Activated naive CD4-positive, alpha-beta T cell treated with Interleukin-2 at 50 U/mL for 16 hours (primary cell): ENCODE measurements at regions not wholly inside any gene's neighbourhood (a gene's known extent, or its start where the extent isn't known, plus 50 kb on each side); places are given as distances from the start of the nearest gene placed in this dataset.
"Not testable (repeated sequence)": the region's sequence is repeated elsewhere in the genome, so short reads cannot be mapped to it uniquely, and the experiment has no call there.

Experiments used
- DNase-seq: peaks from one replicate; pipeline ENCODE4 v3.0.0-alpha.2; 2020

DNA sequence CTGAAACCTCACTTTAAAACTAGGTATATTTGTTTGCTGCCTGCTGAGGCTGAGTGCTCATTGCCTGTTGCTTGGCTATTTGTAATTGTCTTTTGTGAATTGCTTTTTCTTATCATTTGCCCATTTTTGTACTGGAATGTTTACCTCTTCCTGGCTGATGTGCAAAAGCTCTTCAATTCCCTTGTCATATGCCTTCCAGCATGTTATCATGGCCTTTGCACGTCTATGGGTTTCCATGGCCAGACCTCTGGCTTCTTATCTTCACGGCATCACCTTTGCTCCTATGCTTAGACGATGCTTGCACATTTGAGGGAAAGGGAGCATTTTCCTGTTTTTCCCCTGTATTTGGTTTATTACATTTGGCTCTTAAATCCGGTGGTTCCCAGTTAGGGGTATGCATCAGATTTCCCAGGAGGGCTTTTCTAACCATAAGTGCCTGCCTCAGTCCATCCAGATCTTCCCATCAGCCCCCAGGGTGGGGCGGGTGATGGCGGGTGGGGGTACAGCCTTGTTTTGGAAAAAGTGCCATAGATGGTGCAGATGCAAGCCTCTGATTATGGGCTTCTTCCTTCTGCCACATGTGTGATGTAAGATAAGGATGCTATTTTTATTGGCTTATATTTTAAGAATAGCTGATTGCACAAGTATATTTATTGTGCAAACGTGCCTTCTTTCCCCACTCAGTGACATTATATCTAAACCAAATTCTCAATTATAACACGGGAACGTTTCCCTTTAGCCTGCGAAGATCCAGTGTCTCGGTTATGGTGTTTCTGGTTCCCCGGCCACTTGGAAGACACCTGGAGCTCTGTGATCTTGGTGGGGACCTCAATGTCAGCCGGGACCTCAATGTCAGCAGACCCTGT lies 70.6 kb upstream of the SEPTIN5 start:
- no peak for DNase-seq

DNA sequence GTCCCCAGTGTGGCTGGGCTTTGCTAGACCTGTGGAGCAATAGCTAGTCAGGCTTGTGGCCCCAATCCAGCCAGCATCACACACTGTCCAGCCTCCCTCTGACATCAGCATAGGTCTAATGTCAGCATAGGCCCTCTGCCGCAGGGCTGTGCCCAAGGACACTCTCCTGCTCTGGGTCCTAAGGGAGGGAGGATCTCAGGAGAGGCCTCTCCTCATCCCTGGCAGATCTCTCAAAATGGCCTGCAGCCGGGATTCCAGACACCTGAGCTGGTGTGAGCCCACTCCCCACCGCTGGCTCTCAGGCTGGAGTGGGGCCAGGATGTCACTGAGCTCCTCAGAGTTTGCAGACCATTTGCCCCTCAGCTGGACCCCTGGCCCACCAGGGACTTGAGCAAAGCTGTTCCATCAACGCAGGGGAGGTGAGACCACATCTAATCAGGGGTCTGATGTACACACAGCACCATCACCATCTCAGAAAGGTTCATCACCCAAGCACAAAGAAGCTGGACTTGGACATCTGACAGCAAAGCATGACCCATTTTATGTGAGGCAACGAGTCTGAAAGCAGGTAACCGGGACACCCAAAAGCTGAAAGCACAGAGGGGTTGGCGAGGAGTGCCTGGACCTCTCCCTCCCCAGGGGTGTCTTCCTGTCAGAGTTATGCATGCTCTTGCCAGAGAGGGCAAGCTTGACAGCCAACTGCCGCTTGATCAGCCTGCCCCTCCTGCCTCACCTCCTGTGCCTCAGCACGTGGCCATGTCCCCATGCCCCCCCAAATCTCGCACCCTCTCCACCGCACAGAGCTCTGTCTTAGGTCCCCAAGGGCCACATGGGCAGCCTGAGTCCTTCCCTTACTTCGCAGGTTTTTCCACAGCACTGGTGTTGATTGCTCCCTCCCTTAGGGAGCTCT lies 69.7 kb upstream of the SEPTIN5 start:
- DNase-seq, result no peak

DNA sequence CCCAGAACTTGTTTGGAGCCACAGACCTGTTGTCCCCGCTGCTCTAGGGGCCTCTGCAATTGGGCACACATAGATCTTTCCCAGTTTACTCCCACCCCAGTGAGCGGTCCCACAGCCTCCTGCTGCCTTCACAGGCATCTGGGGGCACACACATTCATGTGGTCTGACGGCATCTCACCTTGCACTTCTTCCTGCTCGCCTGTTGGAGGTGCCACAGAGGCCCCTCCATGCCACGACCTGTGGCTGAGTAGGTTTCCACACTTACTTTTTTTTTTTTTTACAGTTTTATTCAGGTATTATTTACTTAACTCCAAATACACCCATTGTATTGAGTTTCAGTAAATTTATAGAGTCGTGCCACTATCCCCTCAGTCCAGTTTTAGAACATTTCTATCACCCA lies 68.9 kb upstream of the SEPTIN5 start:
- DNase-seq, result no peak

DNA sequence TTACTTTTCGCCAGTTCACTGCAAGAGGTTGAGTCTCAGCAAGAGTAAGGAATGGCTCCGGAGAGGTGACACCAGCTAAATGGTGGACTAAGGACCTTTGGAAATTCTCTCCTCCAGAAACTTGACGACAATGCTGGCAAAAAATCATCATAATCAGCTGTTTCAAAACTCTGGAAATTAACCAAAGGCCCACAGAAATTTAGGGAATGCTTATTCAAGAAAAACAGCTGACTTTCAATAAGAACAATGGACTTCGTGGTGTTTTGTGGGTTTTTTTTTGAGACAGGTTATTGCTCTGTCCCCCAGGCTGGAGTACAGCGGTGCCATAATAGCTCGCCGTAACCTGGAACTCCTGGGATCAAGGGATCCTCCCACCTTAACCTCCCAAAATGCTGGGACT lies 68.4 kb upstream of the SEPTIN5 start:
- DNase-seq, result no peak

DNA sequence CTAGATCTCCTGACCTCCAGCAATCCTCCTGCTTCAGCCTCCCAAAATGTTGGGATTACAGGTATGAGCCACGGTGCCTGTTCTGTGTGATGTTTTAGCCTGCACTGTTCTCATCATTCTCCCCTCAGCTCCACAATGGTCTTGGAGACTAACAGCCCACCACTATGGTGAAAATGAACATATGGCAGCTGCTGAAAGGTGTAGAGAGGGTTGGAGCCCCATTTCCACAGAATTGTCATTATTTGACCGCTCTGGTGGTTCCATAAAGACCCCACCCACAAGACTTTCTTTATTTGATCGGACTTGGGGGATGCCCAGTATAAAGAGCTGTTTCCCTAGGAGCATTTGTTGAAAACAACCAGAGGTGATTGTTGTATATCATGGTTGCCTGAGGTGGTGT lies 67.9 kb upstream of the SEPTIN5 start:
- no peak for DNase-seq

DNA sequence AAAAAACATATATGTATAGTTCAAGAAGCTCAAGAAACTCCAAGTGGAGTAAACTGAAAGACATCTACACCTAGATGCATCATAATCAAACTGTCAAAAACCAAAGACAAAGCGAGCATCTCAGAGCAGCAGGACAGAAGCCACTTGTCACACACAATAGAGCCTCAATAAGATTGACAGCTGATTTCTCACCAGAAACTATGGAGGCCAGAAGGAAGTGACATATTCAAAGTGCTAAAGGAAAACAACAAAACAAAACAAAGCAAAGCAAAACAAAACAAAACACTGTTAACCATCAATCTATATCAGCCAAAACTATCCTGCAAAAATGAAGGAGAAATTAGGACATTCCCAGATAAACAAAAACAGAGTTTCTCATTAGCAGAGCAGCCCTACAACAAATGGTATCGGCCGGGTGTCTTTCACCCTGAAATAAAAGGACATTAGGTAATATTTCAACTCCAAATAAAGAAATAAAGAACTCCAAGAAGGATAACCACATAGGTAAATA lies 65.8 kb upstream of the SEPTIN5 start:
- DNase-seq, result no peak

DNA sequence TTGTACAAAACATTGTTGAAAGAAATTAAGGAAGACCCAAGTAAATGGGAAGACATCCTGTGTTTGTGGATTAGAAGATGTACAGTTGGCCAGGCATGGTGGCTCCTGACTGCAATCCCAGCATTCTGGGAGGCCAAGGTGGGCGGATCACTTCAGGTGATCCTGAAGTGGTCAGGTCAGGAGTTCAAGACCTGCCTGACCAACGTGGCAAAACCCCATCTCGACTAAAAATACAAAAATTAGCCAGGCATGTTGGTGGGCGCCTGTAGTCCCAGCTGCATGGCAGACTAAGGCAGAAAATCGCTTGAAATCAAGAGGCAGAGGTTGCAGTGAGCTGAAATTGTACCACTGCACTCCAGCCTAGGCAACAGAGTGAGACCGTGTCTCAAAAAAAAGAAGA lies 62.0 kb upstream of the SEPTIN5 start:
- DNase-seq, result no peak

DNA sequence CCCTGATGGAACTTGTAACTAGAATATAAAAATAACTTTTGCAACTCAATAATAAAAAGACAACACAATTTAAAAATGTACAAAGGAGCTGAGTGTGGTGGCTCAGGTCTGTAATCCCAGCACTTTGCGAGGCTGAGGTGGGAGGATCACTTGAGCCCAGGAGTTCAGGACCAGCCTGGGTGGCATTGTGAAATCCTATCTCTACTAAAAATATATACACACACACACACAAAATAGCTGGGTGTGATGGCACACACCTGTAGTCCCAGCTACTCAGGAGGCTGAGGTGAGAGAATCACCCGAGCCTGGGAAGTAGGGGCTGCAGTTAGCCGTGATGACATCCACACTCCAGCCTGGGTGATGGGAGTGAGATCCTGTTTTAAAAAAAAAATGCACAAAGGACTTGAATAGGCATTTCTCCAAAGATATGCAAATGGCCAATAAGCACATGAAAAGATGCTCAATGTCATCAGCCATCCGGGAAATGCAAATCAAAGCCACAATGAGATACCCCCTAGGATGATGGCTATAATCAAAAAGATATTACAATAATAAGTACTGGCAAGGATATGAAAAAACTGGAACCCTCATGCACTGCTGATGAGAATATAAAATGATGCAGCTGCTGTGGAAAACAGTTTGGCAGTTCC lies 59.8 kb upstream of the SEPTIN5 start:
- DNase-seq, result no peak

DNA sequence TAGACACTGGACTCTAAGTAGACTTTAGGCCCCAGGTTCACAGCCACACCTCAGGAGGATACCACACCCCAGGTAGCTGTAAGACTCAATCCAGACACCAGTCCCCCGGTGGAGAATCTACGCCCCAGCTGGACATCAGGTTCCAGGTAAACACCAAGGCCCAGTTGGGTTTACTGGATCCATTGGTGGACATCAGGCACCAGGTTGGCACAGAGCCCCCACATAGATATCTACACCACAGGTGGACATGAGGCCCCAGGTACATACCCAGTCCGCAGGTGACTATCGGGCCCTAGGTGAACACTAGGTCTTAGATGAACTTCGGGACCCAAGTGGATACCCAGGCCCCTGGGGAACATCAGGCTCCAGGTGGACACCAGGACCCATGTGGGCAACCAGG lies 58.9 kb upstream of the SEPTIN5 start:
- DNase-seq, result no peak

DNA sequence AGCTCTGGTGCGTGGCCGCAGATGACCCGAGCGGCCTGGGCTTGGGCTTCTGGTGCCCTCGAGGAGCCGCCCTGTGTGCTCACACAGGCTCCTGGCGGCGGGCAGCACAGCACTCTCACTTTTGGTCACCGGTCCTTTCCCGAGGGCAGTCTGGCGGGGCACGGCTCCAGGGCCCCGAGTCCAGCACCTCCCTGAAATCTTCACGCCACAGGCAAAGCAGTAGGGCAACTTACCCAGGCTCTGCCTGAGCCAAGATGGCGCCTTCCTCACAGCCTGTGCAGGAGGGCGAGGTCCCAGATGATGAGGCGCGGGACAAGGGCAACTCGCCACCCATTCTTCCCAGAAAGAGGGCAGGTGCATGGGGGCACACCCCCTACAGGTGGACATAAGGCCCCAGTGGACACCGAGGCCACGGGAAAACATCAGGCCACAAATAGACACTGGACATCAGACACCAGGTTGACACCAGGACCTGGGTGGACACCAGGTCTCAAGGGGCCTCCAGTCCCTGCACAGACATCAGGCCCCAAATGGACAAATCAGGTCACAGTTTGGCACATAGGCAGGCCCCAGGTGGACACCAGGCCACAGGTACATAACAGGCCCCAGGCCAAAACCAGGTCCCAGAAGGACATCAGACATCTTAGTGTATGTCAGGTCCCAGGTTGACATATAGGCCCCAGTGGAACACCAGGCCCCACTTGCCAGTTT lies 57.6 kb upstream of the SEPTIN5 start:
- DNase-seq, result no peak

DNA sequence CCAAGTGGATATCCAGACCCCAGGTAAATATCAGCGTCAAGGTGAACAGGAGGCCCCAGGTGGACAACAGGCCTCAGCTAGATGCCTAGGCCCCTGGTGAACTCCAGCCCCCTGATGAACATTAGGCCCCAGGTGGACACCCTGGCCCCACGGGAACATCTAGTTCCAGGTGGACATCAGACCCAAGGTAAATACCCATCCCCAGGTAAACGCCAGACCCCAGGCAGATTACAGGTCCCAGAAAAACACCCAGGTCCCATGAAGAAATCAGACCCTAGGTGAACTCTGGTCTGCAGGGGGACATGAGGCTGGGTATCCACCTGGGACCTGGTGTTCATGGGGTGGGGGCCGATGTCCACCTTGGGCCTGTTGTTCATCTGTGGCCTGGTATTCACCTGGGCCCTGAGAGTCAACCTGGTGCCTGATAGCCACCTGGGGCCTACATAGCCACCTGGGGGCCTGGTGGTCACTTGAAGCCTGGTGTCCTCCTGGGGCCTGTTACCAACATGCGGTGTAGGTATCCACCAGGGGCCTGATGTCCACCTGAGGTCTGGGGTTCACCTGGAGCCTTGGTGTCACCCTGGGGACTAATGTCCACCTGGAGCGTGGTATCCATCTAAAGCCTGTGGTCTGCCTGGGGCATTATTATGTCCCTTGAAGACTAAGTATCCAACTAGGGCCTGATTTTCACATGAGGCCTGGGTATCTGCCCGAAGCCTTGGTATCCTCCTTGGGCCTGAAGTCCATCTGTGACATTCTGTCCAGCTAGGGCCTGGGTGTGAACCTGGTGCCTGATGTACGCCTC lies 56.8 kb upstream of the SEPTIN5 start:
- DNase-seq, result no peak

DNA sequence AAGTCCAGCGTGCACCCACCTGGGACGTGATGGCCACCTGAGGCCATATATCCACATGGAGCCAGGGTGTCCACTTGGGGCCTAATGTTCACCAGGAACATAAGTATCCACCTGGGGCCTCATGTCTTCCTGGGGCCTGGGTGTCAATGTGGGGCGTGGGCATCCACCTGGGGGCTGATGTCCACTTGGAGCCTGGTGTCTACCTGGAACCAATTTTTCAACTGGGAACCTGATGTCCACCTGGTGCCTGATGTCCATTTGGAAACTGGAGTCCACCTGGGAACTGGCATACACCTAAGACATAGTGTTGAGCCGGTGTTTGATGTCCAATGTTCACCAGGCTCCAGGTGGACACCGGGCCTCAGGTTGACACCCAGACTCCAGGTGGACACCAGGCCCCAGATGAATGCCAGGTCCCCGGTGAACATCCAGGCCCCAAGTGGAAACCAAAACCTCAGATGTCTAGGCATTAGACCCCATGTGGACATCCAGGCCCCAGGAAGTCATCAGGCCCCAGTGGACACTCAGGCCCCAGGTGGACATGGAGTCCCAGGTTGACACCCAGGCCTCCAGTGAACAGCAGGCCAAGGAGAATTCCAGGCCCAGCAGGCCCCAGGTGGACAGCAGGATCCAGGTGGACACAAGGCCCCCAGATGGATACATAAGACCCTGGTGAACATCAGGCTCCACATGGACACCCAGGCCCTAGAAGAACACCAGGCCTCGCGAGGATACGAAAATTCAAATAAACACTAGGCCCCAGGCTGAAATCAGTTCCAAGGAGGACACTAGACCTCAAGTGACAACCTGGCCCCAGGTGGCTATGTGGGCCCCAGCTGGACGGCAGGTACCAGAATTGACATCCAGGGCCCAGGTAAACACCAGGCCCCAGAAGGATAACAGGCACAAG lies 56.0 kb upstream of the SEPTIN5 start:
- no peak for DNase-seq

DNA sequence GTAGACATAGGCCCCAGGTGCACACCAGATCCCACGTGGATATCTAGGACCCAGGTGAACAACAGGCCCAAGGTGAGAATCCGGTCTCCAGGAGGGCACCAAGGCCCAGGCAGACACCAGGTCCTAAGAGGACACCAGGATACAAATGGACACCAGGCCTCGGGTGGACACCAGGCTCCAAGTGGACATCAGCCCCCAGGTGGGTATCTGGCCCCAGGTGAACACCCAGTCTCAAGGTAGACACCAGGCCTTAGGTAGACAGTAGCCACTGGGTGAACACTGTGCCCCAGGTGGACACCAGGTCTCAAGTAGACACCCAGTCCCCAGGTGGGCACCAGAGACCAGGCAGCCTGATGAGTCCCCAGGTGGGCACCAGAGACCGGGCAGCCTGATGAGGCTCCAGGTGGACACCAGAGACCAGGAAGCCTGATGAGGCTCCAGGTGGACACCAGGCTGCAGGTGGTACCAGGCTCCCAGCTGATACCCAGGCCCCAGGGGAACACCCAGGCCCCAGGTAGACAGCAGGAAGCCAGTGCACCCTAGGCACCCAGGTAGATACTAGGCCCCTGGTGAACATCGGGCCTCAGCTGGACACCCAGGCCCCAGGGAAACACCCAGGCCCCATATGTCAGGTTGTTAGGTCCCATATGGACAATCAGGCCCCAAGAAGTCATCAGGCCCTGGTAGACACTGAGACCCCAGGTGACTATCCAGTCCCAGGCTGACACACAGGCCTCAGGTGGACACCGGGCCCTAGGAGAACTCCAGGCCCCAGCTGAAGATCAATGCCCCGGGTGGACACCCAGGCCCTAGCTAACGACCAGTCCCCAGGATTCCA lies 55.1 kb upstream of the SEPTIN5 start:
- no peak for DNase-seq

DNA sequence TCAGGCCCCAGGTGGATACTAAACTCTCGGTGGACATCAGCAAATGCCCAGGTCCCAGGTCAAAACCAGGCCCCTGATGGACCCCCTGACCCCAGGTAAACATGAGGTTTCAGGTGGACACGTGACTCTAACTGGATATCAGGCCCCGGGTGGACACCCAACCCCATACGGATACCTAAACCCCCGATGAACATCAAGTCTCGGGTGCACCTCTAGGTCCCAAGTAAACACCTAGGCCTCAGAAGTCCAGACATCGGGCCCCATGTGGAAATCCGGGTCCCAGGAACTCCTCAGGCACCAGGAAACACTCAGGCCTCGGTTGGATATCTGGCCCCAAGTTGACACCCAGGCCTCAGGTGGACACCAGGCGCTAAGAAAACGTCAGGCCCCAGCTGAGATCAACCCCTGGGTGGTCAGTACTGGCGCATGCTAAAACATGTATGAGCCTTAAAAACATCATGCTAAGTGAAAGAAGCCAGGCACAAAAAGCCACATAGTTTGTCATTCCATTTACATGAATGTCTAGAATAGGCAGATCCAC lies 54.4 kb upstream of the SEPTIN5 start:
- DNase-seq, result no peak

DNA sequence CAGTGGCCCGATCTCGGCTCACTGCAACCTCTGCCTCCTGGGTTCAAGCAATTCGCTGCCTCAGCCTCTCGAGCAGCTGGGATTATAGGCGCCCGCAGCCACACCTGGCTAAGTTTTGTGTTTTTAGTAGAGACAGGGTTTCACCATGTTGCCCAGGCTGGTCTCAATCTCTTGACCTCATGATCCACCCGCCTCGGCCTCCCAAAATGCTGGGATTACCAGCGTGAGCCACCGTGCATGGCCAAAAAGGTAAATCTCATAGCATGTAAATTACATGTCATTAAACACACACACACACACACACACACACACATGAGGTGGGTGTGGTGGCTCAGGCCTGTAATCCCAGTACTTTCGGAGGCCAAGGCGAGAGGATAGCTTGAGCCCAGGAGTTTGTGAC lies 53.7 kb upstream of the SEPTIN5 start:
- not testable (repeated sequence) for DNase-seq

DNA sequence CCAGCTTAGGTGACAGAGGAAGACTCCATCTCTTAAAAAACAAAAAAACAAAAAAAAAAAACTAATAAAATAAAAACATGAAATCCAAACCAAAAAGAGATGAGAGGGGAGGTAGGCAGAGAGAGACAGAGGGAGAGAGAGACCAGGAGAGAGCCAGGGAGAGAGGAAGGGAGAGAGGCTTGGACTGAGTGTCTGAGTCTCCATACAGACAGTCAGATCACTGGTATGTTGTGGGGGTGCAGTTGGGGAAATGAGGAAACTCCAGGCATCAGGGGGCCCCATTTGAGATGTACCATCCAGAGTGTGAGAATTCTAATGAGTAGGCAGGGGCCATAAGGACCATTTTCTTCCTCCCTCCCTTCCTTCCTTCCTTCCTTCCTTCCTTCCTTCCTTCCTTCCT lies 53.1 kb upstream of the SEPTIN5 start:
- no peak for DNase-seq

DNA sequence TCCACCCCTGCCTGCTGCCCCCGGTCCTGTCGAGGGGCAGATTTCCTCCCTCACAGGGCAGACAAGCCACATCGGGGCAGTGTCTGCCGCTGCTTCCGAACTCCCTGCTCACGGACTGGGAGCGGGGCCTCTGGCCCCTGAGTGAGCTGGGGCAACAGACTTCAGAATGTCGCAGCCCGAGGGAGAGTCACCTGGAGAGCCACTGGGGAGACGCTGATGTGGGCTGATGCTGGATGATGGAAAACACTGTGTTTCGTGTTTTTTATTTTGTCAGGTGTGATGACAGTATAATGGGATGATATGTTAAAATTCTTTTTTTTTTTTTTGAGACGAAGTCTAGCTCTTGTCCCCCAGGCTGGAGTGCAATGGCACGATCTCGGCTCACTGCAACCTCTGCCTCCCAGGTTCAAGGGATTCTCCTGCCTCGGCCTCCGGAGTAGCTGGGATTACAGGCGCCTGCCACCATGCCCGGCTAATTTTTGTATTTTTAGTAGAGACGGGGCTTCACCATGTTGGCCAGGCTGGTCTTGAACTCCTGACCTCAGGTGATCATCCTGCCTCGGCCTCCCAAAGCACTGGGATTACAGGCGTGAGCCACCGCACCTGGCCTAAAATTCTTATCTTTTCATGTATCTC lies 52.1 kb upstream of the SEPTIN5 start:
- not testable (repeated sequence) for DNase-seq

DNA sequence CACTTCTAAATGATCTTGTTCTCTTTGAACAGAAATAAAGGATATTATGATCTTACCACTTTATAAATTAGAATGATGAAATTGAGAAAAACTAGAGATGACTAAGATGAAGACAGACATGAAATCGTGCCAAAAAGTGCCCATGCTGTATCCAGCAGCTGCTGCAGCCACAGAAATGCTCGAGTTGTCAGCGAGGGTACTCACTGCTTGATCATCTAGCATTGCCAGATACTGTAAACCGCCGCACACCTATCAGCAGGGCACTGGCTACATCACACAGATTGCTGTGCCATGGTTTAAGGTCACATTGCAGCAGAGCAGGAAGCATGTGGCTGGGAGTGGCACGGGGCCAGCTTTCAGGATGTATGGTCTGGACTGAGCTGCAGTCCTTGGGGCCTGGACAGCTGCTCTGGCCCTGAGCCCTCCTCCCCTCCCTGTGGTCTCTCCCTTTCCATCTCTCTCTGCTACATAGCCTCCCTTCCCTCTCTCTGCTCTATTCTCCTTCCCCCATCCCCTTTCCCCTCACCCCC lies 51.0 kb upstream of the SEPTIN5 start:
- no peak for DNase-seq
